GM18499 (cell line): ENCODE measurements at regions not wholly inside any gene's neighbourhood (a gene's known extent, or its start where the extent isn't known, plus 50 kb on each side); places are given as distances from the start of the nearest gene placed in this dataset.

Experiments
- ATAC-seq: cut with Tn5 transposase; IDR thresholded peaks from one replicate; pipeline ENCODE4 v1.9.1; 2021; ENCODE audit warnings: moderate number of reproducible peaks; ENCODE audit not compliant: insufficient read depth, unreplicated experiment

DNA sequence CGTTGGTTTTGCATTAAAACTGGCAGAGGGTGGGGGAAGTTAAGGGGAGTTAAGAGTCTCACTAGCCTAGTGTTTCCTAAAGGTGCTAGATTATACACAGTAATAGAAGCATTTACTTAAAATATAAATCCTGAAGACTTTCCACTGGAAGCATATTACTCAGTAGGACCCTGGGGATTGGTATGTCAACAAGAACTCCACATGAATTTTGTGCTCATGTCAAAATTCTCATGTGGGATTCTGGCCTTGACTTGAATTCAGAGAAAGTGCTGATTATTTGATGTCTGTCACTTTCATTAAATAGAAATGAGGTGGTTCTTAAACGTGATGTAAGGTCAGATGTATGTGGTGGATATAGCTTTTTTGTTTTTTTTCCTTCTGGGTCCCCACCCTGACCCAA is 997.2 kb downstream of the TUSC7 start:
- no peak for ATAC-seq

DNA sequence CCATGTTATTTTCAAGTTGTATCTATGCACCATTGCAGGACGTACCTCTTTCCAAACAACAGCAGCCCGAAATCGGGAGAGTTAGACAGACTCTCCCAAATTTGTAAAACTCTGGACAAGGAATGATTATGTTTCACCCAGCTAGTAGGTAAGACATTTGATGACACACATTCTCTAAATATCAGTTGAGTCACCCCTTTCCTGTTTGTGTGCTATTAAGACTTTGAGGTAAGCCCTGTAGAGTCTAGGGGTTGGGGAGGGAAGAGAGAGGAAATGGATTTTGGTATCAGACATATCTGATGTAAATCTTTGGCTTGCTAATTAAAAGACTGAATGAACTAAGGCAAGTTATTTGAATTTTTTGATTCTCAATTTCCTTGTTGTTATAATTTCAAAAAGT is 999.0 kb downstream of the TUSC7 start:
- no peak for ATAC-seq

DNA sequence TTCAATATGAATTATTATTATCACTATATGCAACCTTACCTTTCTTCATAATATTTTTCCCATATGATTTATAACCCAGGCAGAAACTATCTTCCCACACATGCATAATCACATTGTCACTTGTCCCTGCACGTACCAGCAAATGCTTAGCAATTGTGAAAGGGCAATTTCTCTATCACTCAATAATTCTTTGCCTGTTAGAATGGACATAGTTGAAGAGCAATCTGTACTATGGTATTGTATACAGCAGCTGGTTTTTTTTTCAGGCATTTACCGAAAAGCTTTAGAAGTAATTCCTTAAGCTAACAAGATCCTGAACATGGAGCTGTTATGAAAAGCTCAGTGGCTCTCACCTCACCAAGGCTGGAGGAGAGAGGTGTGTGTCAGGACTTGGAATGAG is 999.5 kb downstream of the TUSC7 start:
- ATAC-seq: no peak

DNA sequence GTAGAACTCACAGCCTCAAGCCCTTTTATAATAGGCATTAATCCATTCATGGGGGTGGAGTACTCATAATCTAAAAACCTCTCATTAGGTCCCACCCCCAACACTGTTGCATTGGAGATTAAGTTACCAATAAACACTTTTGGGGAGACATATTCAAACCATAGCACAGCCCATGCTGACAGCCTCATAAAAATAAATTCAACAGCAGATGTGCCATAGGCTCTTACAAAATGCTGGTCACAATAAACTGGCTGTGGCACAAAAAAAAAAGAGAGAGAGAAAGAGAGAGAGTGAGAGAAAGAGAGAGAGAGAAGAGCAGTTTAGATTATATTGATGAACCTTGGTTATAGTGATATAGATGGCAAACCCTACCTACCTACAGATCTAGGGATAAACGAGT is 1000.9 kb downstream of the TUSC7 start:
- ATAC-seq: no peak

DNA sequence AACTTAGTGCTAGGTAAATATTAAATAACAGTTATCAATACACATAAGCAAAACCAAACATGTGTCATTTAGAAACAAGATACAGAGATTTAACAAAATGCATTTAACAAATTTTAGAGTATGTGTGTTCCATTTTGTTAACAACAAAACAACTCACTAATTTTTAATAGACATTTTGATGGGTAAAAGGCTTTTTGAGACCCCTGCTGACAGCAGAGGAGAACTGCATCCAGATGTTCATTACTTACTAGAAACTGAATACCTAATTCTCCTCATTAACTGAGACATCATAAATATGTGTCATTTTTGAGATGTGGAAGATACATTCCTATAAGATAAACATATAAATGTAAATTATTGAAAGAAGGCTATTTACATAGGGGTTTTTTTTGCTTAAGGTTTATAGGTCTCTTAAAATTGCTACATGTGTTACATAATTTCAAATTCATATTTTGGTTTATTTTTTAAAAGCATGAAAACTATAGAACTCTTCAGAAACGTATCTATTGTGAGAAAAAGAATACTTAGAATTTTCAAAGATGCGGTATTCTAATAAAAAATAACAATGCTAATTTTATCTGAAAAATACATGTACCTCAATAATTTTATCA is 1009.8 kb downstream of the TUSC7 start:
- no peak for ATAC-seq

DNA sequence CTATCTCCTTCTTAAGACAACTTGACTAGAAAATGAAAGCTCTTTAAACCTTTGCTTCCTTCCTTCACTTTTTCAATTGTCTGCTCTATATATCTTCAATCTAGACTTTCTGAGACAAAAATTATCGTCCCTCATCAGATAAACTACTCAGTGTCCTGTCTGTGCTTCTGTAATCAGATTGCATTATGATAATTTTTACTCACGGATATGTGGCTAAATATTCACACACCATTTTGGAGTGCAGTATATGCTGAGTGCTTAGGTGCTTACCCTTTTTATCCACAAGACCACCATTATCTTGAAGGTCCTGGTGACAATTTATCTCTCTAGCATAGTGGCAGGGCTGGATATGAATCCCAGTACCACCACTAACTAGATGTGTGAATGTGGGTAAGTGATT is 1012.3 kb downstream of the TUSC7 start:
- ATAC-seq: no peak

DNA sequence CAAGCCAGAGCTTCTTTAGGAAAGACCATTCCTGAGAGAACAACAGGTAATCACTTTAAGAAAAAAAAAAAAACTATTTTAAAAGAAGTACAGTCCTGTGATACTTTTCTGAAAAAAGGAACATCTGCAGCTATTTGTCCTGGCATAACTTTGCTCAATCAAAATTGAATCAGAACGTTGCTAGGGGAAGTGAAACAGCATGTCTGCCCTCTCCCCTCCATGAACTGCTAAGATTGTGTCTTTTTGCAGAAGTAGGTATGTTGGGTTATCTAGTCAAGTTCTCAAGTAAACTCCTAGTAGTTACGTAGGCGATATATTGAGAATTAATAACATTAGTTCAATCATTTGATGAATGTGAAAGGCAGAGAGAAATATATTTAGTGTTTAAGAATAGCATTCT is 1013.3 kb downstream of the TUSC7 start:
- peak; percentile 83 for ATAC-seq

DNA sequence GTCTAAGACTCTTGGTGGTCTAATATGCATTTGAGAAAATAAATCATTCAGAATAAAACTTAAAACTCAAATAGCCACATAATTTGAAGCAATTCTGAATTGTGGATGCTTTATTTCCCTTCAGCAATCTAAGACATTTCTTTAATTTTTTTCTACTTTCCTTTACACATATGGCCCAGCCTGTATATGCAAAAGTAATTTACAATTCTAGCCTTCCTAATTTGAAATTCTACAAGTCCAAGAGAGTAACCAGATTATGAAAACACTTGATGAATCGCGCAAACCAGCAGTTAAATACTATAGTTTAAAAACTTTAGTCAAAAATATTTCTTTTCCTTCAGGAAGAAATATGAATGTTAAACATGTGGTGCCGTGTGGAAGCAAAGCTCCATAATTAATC is 1014.2 kb downstream of the TUSC7 start:
- ATAC-seq: no peak

DNA sequence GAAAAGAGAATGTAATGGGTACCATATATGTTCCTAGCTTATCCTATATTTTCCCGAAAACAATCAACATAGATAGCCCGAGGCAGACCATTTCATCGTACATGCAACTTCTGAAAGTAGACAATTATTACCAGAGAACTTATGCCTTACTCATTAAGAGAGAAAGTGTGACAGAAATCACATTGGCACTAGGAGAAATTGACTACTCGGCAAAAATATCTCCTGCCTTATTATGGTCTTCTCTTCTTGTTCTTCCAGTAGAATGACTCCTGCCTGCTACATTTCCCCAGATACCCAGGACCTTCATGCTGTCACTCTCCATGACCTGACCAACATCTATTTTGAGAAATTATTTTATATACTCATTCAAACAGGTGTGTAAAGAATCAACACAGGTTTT is 1015.7 kb downstream of the TUSC7 start:
- ATAC-seq: no peak

DNA sequence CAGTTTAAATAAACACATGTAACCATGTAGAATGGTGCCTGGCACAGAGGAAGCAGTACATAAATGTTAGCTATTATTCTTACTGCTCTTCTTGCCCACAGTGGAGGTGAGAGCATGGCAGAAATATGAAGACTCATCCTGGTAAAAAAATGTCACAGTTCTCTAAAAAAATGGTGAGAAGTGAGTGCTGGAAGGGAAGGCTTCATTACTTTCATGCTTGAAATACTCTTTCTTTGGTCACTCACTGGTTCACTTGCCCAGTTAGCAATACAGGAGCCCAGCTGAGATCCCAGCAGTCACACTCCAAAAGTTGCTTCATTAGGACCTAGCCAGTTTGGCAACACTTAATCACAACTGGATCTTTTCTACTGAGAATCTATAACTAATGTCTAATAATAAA is 1017.2 kb downstream of the TUSC7 start:
- ATAC-seq: no peak

DNA sequence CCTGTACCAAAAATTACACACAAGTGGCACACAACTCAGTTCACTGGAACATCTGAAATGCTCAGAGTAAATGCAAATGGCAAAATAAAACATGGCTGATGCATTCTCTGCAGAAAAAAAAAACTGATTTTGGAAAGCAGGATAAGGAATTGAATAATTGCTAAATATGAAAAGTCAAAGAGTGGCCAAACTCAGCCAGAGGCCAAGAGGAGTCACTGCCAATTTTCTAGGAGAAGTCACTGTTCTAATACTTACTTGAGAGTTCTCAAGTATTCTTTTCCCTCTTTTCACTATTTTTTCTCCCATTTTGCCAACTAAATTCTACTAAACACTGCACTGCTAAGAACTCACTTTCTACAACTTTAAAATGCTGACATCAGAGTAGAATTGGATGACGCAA is 1018.6 kb downstream of the TUSC7 start:
- no peak for ATAC-seq

DNA sequence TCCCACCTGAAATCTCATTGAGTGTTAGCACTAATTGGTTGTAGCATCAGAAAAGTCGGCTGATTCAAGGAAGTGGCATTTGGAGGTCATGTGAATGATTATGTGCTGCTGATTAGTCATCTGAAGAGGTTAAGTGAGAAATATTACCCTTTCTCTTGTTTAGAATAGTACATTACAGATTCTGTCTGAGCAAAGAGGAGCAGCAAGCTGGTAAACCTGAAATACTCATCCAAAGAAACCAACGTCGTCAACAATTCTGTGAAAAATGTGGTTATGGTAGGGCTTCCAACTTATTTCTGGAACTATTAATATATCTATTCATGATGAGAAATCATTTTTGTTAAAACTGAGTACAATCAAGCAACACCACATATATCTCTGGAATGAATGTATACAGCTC is 1024.9 kb downstream of the TUSC7 start:
- ATAC-seq: no peak

DNA sequence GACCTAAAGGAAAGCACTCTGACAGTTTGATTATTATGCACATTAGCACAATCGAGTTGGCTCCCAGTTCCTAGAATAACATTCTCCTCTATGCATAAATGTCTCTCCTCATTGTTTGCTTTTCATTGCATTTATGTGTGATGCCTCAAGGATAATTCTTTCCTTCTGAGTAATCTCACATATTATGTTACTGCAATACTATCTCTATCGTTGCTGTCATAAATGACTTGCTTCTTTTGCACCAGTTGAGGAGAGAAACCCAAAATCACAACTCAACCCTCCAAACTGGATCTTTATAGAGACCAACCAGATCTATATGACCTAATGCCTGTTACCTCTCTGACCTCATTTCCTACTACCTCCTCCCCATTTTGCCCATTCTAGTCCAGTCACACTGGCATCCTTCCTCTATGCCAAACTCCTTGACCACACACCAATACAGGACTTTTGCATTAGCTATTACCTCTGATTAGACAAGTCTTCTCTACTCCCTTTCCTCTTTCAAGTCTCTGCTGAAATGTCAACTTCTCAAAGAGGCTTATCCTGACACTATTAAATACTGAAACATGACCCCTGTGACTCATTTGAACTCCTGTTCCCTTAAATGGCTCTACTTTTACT is 1026.0 kb downstream of the TUSC7 start:
- ATAC-seq: no peak

DNA sequence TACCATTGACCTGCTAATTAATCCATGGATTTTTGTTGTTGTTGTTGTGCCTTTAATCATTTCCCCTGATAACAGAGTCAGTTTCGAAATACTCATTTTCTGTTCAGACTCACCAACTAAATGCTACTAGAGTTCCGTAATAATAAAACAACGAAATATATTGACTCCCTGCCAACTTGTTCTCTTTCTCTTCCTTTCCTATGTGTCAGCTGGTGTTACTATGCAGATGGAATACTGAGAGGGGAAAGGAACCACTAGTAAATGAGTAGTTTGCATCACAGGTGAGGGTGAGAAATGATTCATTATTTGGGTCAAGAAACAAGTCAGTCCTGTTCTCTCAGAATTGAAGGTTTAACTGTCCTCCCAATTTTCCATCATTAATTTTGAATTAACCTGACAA is 1027.3 kb downstream of the TUSC7 start:
- no peak for ATAC-seq

DNA sequence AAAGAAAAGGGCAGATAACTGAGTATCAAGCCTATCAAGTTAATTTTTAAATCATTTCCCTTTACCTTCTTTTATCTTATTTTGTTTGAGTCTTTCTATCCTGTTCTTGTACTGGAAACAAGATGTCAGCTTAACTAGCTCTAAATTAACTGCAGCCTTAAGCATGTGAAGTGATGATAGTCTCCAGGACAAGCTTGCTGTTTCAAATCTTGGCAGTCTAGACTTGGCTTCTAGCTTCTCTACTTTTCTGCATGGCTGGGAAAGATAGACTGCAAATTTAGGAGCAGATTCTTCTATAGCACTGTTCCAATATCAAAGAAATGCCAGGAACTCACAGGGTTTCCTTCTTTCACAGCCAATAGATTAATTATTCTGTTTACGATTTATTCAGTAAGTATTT is 1034.4 kb downstream of the TUSC7 start:
- no peak for ATAC-seq

DNA sequence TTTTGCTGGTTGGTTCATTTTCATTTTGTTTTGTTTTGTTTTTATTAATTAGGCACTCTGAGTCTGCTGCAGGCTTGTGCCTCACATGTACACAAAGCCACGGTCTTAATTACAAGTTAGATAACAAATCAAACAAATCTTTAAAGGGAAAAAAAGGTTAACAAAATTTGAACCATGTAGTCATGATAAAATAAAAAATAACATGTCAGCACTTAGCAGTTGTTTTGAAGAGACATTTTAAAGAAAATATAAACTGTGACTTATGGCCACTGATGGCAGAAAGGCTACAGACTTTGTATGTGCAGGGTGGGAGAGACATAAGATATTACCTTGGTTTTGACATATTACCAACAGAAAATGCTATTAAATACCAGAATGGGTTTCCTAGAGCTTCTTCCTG is 1035.4 kb downstream of the TUSC7 start:
- ATAC-seq: no peak

DNA sequence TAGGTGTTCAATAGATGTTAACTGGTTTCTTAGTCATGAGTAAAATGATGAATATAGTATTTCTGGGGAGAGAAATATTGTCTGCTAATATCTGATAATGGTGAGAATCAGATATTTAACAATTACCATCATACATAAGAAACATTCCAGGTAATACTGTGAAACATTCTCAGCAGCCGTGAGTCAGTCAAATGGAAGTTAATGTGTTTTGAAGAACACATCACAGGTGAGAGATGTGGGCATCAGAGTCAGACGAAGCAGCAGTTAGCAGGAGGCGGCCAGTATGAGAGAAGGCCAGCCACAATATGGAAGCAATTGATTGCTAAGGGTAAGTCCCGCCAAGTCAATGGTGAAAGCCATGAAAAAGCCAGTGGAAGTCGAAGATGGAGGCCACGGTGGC is 1035.9 kb downstream of the TUSC7 start:
- no peak for ATAC-seq

DNA sequence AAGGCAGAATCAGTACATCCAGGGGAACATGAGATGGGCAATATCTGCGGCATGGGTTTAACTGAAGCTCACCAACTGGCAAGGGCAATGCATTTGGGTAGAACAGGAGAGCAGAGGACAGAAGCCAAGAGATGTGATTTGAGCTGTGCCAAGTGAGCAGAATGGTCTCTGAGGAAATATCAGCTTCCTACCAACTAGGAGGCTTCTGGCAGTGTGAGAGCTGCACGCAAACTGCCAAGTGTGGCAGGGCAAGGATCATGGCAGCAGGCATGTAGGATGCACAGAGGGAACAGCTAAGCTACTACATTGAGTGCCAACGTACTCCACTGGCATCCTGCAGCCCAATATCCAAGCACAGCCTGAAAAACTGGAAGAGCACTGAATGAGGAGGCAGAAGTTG is 1036.5 kb downstream of the TUSC7 start:
- no peak for ATAC-seq

DNA sequence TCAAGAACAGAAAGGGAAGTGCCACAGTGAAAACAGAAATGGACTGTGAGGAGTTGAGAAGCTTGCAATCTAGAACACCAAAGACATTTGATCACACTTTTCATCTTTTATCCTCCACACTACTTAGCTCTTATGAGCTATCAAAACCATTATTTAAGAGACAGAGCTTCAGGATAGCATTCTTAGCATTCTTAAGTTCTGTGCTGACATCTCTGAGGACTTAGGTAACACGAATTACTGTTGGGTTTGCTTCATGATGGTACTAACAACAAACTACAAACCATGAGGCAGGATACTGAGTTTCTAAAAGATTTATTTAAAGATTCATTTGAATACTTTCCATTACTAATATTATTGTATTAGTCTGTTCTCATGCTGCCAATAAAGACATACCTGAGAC is 1038.6 kb downstream of the TUSC7 start:
- ATAC-seq: no peak

DNA sequence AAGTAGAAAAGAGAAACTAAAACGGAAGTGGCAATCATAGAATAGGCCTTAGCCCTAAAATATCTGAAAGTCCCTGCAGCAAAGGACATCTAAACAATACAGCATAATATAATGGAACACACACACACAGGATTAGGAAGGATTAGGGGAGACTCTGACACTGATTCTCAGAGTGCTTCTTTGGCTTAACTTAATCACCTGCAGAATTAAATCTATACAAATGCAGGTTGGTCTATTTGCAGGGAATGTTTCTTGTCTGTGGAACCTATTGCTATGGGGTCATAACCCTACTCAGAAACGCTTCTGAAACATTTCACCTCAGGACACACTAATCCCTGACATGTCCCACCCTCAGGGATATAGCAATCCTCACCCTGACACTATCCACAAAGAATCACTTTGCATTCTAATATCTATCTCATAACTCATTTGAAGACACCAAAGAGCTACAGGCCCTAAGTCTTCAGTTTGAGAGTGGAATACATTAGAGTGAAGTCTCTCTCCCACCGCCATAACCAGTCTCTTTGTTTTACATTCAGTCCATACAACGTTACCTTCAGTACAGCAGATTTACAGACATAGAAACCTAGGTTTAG is 1041.2 kb downstream of the TUSC7 start:
- ATAC-seq: no peak

DNA sequence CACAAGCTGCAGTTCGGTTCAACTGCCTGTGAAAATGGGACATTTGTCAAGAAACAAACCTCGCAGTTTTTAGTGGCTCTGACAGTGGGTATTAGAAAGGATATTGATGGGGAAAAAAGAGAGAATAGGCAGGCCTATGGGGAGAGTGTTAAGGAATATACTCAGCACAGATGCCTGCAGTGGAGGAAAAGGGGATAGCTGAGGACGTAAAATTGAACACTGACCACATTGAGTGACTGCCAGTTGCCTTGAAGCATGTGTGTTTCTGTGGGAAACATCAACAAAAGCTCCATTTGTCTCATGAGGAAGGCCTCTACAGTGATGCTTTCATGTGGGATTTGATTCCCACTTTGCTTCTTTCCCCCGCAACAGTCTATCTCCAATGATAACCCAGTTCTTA is 1042.1 kb downstream of the TUSC7 start:
- ATAC-seq: no peak

DNA sequence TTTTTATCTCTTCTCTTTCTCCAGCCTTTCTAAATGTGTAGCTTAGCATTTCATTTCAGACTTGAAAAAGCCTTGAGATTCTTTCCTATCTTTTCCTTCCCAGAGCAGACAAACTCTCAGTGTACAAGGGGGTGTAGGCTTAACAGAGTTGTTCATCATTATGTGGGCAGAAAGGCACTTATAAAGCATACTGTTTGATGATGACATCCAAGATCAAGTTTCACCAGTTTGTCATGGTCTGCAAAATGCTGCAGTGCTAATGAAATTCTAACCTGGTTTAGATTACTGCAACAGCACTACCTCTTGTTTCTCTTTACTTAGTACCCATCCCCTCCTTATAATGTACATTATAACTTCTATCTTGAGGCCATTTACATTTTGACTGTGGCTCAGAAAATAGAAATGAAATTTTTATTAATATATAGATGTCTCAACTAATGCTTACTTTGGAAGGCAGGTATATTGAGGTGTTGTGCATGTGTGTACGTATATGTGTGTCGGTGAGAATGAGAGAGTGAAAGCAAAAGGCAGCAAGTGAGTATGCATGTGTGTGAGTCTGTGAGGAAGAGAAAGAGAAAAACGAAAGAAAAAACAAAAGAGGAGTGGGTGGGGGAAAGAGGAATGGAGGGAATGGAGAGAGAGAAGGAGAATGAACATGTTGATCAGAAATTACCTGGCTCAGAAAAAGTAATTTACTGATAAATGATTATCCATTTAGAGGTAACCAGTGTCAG is 1043.6 kb downstream of the TUSC7 start:
- ATAC-seq: no peak
